Uterus (tissue), 3 donors: ENCODE measurements at regions not wholly inside any gene's neighbourhood (a gene's known extent, or its start where the extent isn't known, plus 50 kb on each side); places are given as distances from the start of the nearest gene placed in this dataset.

Experiments used
- DNase-seq, 2 donors: peaks; one replicate each; pipeline ENCODE4 v3.0.0-alpha.2; 2019 to 2020
- H3K27ac ChIP-seq, 2 donors: fragments of 200-600 bp; sonication (generic); 1 replicate in 1 of 2; 2 replicates in 1 of 2; pipeline ENCODE4 v1.5.1; 2016 to 2018
- H3K27me3 ChIP-seq, 2 donors: fragments of 200-600 bp; sonication (generic); one replicate each; pipeline ENCODE4 v1.5.1; 2018 to 2019; ENCODE audit warnings: control low read depth in 1 of 2
- H3K36me3 ChIP-seq, 2 donors: fragments of 200-600 bp; sonication (generic); one replicate each; pipeline ENCODE4 v1.5.1; 2019; ENCODE audit warnings: control low read depth in 1 of 2
- H3K4me1 ChIP-seq, 2 donors: fragments of 200-600 bp; sonication (generic); one replicate each; pipeline ENCODE4 v1.5.1; 2018 to 2019; ENCODE audit warnings: control low read depth in 1 of 2
- H3K4me3 ChIP-seq, 2 donors: fragments of 200-600 bp; sonication (generic); 1 replicate in 1 of 2; 2 replicates in 1 of 2; pipeline ENCODE4 v1.5.1; 2018 to 2019; ENCODE audit warnings: mild to moderate bottlenecking in 1 of 2
- H3K9me3 ChIP-seq, 2 donors: fragments of 200-600 bp; sonication (generic); one replicate each; pipeline ENCODE4 v1.5.1; 2019; ENCODE audit warnings: control low read depth in 1 of 2
- CTCF ChIP-seq, 4 experiments: fragments of 200-600 bp in 2 of 4; fragments of 450-650 bp in 2 of 4; sonication (generic) in 2 of 4; IDR thresholded peaks; one replicate each; pipeline ENCODE4 v1.5.1; 2016 to 2019; ENCODE audit warnings: antibody characterized with exemption in 4 of 4, mild to moderate bottlenecking in 2 of 4, moderate library complexity in 1 of 4
- POLR2A ChIP-seq, 2 donors: fragments of 450-650 bp; IDR thresholded peaks; one replicate each; pipeline ENCODE4 v1.6.1; 2016; ENCODE audit warnings: antibody characterized with exemption in 2 of 2, mild to moderate bottlenecking in 1 of 2, moderate library complexity in 1 of 2
- intact Hi-C: fragments of 100-400 bp; cut with DNase I; formaldehyde crosslinking; loops from one replicate; pipeline ENCODE4 v1.15.1; 2023; ENCODE audit warnings: low total_unique reads
- donor health status: DM: yes; HTN: yes; CAD: no.

GRCh38 chr2:118614841-118615271, 232.6 kb downstream of the EN1 start:
- no peaks in the 10 kb centered on the region for H3K36me3 ChIP-seq
- H3K27me3 ChIP-seq: no peaks in the 10 kb centered on the region
- no peak overlapping the region for H3K27ac ChIP-seq
- H3K4me1 ChIP-seq: no peaks in the 10 kb centered on the region
- no peak overlapping the region for H3K4me3 ChIP-seq
- H3K9me3 ChIP-seq: no peaks in the 10 kb centered on the region
- TF ChIP-seq CTCF (IDR thresholded peaks at IDR 0.05): no peak
- no peak for TF ChIP-seq POLR2A (IDR thresholded peaks at IDR 0.05)
- DNase-seq: no peak
- intact Hi-C loops: no loop called here

DNA sequence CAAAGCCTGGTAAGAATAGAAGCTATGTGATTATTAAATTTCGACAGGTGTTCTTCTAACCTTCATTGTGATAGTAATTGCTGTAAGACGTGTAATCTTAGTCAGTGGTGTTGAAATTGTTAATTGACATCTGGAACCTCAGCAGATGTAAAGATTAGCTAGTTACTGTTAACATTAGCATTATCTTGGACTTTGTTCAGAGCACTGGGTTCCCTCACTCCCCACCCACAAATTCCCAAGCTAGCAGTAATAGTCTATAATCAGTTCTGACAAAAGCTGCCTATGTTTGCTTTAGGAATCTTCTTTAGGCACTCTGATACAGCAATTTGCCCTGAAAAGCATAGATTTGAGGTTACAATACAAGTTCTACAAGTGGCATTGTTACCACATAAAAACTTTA, 233.7 kb downstream of the EN1 start:
- TF ChIP-seq CTCF (IDR thresholded peaks at IDR 0.05) (no peak), POLR2A (IDR thresholded peaks at IDR 0.05) (no peak)
- Histone ChIP-seq H3K9me3 (no peaks in the 10 kb centered on the region), H3K36me3 (no peaks in the 10 kb centered on the region), H3K4me1 (no peaks in the 10 kb centered on the region), H3K27ac (no peak overlapping the region), H3K27me3 (no peaks in the 10 kb centered on the region), H3K4me3 (no peak overlapping the region)
- no peak for DNase-seq
- intact Hi-C loops: no loop called here

GRCh38 chr2:118611691-118612090, 235.8 kb downstream of the EN1 start:
- Histone ChIP-seq H3K27me3 (no peaks in the 10 kb centered on the region), H3K9me3 (no peaks in the 10 kb centered on the region), H3K4me1 (no peaks in the 10 kb centered on the region), H3K27ac (no peak overlapping the region), H3K36me3 (no peaks in the 10 kb centered on the region), H3K4me3 (no peak overlapping the region)
- intact Hi-C loops: no loop called here
- DNase-seq: no peak
- TF ChIP-seq POLR2A (IDR thresholded peaks at IDR 0.05): no peak
- TF ChIP-seq CTCF (IDR thresholded peaks at IDR 0.05): no peak

GRCh38 chr2:118609138-118609537, 238.3 kb downstream of the EN1 start:
- H3K9me3 ChIP-seq: no peaks in the 10 kb centered on the region
- TF ChIP-seq POLR2A (IDR thresholded peaks at IDR 0.05) (no peak), CTCF (IDR thresholded peaks at IDR 0.05) (no peak)
- no peaks in the 10 kb centered on the region for H3K4me1 ChIP-seq
- no peak for DNase-seq
- H3K27ac ChIP-seq: no peak overlapping the region
- H3K4me3 ChIP-seq: no peak overlapping the region
- H3K36me3 ChIP-seq: no peaks in the 10 kb centered on the region
- H3K27me3 ChIP-seq: no peaks in the 10 kb centered on the region
- intact Hi-C loops: no loop called here

DNA sequence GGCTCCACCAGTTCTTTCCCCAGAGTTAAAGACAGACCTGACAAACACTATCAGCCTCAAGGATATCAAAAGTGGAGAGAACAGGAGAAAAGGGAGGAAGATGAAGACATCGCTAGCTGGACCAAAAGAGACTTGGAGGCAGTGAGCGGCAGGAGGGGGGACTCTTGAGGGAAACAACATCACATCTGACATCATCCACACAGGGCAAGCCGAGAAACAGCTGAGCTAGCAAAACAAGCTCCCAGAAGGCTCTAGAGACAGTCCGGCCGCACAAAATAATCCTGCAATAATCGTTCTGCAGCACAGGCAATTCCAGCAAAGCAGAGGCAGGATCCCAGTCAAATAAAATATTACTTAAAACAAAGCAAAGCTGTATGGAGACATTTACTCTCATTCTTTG, 239.8 kb downstream of the EN1 start:
- intact Hi-C loops: no loop called here
- no peak overlapping the region for H3K4me3 ChIP-seq
- TF ChIP-seq POLR2A (IDR thresholded peaks at IDR 0.05) (no peak), CTCF (IDR thresholded peaks at IDR 0.05) (no peak)
- H3K27me3 ChIP-seq: no peaks in the 10 kb centered on the region
- DNase-seq: no peak
- no peaks in the 10 kb centered on the region for H3K9me3 ChIP-seq
- no peaks in the 10 kb centered on the region for H3K4me1 ChIP-seq
- H3K27ac ChIP-seq: no peak overlapping the region
- no peaks in the 10 kb centered on the region for H3K36me3 ChIP-seq
